NCI-H748 treated with DMSO at 0.1 percent for 48 hours (cell line): ENCODE measurements at regions not wholly inside any gene's neighbourhood (a gene's known extent, or its start where the extent isn't known, plus 50 kb on each side); places are given as distances from the start of the nearest gene placed in this dataset.
"Not testable (repeated sequence)": the region's sequence is repeated elsewhere in the genome, so short reads cannot be mapped to it uniquely, and the experiment has no call there.

ENCODE experiments used
- DNase-seq: peaks from one replicate; lab custom pipeline; 2025; lab: John Stamatoyannopoulos, UW

GRCh38 chr20:57104651-57105204 lies 161.7 kb downstream of the BMP7 start:
- DNase-seq, result no peak

- DNase-seq, result no peak
Measured at GRCh38 chr20:57106030-57106682, 160.3 kb downstream of the BMP7 start.

- no peak for DNase-seq
Measured at GRCh38 chr20:57106692-57107091, 159.7 kb downstream of the BMP7 start.

- no peak for DNase-seq
Measured at GRCh38 chr20:57107208-57107607, 159.2 kb downstream of the BMP7 start.

- no peak for DNase-seq
Measured at GRCh38 chr20:57108218-57108617, 158.2 kb downstream of the BMP7 start.

GRCh38 chr20:57108742-57109570 lies 157.5 kb downstream of the BMP7 start:
- DNase-seq, result no peak

GRCh38 chr20:57109571-57109953 lies 156.9 kb downstream of the BMP7 start:
- DNase-seq, result no peak

- DNase-seq, result not testable (repeated sequence)
Measured at GRCh38 chr20:57110121-57111027, 156.1 kb downstream of the BMP7 start.

GRCh38 chr20:57111028-57111373 lies 155.4 kb downstream of the BMP7 start:
- no peak for DNase-seq

GRCh38 chr20:57112448-57112847 lies 154.0 kb downstream of the BMP7 start:
- no peak for DNase-seq

- no peak for DNase-seq
Measured at GRCh38 chr20:57114290-57115005, 152.0 kb downstream of the BMP7 start.

GRCh38 chr20:57117296-57117695 lies 149.1 kb downstream of the BMP7 start:
- DNase-seq, result no peak

- DNase-seq, result no peak
Measured at GRCh38 chr20:57118107-57118769, 148.2 kb downstream of the BMP7 start.
